ENCODE measurements at regions not wholly inside any gene's neighbourhood (a gene's known extent, or its start where the extent isn't known, plus 50 kb on each side); places are given as distances from the start of the nearest gene placed in this dataset.

DNA sequence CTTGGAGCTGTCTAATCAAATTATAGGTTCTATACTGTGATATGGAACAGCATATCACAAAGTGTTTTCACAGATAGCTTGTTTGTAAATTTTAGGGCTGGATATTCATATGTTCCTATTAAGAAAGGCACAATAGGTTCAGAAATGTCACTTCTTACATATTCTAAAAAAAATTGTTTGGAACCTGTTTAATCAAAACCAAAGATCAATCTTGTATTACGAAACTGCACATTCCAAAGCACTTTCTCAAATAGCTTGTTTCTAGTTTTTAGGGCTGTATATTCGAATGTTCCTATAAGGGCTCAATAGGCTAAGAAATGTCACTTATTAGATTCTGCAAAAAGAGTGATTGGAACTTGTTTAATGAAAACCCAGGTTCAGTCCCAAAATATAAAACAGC lies 67.4 kb upstream of the OSBPL11 start:
- TF ChIP-seq POLR2A (IDR thresholded peaks at IDR 0.05; ENCODE audit: low read length) (no peak), GATA1 (IDR thresholded peaks at IDR 0.05; ENCODE audit: low read depth, low read length) (no peak)
